Stromal cell of bone marrow (primary cell): ENCODE measurements at regions not wholly inside any gene's neighbourhood (a gene's known extent, or its start where the extent isn't known, plus 50 kb on each side); places are given as distances from the start of the nearest gene placed in this dataset.

Experiments
- DNase-seq: peaks from one replicate; pipeline ENCODE4 v3.0.0-alpha.2; 2012; ENCODE audit warnings: low read depth

DNA sequence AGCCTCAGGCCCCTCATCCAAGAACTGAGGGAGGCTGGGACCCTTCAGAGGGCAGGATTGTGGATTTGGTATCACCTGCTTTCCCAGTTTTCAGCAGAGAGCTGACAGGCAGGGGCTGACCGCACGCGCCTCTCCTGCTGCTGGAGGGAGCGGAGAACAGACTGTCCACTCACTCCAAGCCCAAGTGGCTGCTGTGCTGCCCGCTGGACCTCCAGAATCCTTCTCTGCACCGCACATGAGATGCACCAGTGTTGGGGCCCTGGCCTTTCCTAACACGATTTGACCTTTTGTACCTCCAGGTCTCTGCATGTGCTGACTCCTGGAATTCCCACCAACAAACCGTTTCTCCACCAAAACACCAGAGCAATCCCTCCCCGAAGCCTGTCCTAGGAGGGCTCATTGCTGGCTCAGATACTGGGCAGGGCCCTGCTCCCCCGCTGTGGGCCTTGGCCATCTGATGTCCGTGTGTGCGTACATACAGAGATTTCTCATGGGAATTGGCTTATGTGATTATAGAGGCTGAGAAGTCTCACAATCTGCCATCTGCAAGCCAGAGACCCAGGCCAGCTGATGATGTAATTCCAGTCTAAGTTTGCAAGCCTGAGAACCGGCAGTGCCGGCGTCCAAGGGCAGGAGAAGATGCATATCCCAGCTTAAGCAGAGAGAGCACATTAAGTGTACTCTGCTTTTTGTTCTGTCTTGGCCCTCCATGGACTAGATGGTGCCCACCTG lies 141.7 kb downstream of the GADD45G start:
- no peak for DNase-seq

DNA sequence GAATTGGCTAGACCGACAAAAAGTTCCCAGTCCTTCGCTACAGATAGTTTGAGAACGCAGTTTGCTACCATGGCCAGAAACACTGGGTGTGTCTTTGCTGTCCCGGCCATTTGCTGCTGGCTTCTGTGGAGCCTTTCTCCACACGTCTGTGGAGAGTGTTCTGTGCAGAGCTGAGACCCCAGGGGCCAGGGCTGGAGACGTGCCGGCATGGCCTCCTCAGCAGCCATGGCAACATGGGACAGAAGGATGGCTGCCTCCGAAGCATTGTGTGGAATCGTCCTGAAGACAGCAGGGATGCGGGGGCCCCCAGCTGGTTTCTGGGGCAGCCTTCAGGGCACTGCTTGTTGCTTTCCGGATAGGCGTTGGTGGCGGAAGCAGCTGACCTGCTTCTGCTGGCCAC lies 142.8 kb downstream of the GADD45G start:
- no peak for DNase-seq

DNA sequence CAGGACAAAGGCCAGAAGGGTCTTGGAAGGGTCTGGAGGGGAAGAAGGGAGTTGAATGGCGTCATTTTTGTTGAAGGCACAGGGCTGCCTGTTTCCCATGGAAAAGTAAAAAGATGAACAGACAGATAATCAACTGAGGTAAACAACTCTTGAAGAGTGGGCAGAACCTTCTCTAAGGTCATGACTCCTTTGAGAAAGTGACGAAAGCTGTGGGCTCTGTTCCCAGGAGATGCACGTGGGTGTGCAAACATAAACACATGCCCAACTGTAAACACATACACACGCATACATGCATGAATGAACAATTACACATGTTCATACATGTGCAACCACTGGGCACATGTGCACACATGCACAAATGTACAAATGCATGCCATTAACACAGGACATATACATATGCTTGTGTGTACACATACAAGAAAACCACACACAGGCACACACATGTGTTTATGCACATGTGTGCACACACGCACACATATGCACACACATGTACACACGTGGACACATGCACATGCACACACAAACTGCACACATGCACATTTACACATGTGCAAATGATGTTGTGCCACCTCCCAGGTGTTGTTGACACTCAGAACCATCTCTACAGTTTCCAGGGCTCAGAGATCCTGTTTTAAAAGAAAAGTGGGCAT lies 143.3 kb downstream of the GADD45G start:
- DNase-seq = no peak

DNA sequence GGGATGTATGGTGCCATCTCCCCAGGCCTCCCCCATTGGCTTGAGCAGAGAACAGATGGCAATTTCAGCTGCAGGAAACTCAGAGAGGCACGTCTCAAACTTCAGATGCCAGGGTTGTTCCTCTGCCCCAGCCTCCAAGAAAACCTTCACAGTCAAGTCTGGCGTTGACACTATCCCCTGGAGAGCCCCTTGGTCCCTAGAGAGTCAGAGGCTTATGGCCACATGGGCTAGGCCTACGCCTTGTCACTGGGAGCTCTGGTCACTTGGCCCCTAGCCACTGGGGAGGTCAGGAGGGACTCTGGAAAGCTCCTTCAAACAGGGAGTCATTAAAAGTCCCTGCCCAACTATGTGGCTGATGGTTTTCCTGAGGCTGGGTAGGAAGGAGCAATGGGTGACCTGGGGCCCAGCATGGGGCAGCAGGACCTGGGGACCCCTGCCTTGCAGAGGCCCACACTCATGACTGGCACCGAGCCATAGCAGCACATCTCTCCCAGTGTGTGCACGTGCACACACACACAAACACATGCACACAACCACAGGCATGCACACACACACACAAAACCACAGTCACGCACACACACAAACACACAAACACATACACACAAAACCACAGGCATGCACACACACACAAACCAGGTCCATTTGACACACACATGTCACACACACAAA lies 144.2 kb downstream of the GADD45G start:
- DNase-seq = no peak

DNA sequence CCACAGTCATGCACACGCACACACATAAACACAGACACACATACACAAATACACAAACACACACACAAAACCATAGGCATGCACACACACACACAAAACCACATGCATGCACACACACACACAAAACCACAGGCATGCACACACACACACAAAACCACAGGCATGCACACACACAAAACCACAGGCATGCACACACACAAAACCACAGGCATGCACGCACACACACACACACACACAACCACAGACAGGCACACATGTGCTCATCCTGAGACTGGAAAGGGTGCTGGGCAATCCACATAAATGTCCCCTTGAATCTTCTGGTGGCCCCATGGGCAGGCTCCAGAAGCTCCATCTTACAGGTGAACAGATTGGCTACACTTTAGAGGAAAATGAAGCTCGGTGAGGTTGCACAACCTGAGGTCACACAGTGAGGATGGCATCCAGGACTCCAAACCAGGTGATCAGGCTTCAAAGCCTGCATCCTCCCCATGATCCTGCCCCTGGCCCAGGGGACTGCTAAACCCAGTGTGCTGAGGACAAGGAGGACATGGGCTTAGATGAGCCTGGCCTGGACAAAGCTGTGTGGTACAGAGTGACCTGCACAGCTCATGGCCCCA lies 144.8 kb downstream of the GADD45G start:
- DNase-seq = no peak

DNA sequence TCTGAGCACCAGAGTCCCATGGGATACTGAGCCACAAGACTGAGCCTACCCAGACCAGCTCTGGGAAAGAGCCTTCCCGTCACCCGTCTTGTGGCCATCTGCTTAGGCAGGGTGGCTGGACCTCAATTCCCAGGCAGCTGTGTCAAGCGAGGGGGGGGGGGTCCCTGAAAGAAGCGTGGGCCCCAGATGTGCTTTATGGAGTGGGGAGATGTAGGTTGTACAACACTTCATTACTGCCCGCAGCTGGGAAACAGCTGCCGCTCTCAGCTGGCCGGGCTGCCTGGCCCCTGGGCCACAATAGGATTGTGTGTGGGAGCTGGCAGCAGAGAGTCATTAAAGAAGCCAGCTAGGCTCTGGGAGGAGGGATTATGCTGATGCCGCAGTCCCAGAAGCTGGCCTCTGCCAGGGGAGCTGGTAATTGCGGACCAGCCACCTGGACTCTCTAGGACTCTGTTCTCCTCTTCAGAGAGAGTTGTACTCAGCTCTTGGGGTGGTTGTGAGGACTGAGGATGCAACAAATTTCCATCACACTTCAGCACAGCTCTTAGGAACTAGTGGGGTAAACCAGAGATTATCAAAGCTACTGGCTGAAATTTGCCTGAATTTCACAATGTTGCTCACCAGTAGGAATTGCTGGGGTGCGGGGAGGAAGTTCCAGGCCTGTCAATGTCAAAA lies 145.4 kb downstream of the GADD45G start:
- no peak for DNase-seq

DNA sequence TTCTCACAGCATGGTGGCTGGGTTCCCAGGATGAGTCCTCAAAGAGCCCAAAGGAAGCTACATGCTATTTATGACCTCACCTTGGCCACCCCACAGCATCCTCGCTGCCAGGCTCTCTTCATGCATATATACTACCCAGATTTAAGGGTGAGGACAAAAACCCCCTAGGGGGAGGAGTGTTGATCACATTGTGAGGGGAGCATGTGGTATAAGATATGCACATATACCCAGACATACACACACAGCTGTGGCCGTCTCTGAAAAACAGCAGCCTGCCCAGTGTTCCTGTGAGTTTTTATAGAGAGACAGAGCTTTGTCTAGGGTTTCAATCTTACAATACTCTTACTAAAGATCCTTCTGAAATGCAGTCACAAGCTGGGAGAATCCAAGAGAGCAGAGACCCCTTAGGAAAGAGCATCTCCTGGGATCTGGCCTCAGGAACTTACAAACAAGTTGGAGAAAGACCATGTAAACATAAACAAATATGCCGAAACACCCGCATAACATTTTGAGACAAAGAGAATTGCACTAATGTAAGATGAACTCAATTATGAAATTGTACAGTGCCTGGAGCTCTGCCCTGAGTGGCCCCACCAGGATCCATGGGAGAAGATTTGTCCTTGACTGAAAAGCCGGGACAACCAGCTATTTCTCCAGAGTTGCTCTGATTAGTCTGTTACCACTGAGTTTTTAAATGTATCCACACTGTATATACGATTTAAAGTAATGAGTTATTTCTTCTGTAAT lies 146.4 kb downstream of the GADD45G start:
- DNase-seq = no peak

DNA sequence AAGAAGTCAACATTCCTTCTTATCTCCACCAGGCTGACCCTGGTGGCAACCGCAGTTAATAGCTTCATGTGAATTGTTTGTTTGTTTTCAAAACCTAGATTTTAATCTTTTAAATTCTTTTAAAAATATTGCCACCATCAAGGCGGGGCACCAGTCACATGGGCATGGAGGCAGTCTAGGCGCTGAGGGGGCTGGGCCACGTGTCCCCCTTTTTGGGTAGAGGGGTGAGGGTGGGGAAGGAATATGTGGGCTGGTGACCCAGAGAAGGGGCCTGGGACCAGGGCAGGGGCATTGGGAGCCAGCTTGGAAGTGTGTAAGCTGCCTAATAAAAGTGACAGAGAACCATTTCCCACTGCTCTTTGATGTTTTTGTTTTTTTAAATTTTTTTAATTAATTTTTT lies 147.3 kb downstream of the GADD45G start:
- no peak for DNase-seq

DNA sequence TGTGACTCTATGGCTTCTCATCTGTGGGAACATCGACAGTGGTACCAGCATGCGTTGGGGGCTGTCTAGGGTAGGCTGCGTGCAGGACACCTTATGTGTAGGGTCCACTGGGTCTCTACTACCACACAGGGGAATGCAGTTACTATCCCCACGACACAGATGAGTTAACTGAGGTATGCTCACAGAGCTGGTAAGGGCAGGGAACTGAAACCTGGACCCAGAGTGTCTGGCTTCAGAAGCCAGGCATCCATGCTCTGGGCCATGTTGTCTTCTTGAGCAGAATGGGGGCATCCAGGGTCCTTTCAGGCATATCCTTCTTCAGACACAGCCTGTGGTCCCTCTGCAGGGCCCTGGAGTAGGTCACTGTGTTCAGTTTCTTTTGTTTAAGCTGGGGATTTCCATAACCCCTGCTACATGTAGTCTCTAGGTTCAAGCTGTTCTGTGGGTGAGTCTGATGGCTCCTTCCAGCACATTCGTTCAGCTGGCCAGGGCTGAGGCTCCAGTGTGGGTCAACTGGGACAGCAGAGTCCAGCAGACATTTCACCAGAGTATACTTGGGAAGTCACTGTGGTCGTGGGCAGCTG lies 148.8 kb downstream of the GADD45G start:
- no peak for DNase-seq

DNA sequence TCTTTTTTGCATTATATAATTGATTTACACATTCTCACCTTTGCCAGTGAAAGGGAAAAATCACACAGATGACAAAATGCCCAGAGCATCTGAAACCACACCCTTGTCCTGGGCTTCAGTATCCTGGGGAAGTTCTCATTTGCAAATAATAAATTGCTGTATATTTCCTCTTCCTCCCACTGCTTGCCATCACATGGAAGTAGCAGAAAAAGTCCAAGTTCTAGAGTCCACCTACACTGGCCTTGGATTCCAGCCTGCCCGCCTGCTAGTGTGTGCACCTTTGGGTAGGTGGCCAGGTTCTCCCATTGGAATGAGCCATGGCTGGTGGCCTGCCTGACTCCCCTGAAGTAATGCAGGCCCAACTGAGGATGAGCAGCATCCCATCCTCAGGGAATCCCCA lies 149.4 kb downstream of the GADD45G start:
- no peak for DNase-seq

DNA sequence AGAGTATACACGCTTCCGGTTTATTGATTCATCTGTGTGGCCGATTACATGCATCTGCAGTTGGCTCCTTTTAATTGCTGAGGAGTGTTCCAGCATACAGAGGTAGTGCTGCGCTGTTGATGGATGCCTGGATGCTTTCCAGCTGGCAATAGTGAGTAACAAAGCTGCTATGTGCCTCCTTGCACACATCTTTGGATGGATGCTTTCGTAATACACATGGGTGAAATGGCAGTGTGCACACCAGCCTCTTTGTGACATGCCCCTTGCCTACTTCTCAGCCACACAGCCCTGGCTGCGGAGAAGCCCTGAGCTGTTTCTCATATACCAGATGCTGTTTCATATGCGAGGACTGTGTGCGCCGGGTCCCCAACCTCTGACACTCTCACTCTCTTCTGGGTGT lies 151.0 kb downstream of the GADD45G start:
- no peak for DNase-seq

DNA sequence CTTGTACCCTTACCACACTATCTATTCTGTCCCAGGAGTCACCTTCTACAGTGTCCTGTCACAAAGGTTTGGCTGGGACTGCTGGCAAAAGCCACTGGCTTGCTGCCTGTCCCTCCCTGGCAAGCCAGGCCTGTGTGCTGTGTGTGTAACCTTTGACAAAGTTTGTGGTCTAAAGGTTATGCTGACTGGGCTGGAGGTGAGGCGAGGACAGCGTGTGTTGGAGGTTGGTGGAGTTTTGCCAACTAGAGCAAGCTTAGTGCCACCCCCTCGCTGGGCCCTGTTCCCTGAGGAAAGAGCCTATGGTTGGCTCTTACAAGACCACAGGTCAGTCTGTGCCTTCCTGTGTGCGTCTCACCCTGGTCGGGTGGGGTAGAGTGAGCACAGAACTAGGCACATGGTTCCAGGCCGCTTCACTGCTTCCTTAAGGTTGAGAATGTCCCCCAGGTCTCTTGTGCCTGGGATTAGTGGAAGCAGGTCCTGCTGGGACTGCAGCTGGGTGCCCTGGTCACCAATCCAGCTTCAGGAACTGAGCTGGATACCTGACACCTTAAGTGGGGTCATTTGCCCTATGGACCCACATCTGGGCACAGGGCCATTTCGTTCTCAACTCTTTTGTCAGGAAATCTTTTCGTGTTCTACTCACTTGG lies 152.2 kb downstream of the GADD45G start:
- DNase-seq = no peak

DNA sequence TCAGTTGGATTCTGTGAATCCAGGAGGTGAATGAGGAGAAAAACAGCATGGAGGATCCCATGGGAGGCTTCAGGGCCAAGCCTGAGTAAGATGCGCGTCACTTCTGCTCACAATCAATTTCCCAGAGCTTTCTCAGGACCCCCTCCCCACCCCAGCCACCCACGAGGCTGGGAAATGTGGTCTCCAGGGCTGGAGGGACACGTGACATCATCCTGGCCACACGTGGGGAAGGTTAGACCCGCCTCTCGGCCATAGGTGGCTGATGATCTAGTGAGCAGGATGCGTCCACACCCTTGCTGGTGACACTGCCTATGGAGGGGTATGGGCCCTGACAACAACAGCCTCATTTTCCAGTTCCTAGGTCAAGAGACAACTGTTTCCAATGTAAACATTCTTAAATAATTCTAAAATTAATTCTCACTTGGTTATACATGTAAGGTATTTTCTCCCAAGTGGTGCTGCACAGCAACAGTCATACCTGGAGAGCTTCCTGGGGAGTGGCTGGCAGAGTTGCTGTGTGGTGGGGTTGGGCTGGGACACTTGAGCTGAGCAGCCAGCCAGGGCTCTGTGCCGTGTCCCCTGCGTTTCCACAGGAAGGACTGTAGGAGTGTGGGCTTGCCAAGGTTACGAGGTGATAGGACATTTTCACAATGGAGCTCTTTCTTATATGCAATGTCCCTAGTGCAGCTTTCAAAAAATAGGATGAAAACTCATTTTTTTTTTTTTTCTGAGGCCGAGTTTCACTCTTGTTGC lies 153.1 kb downstream of the GADD45G start:
- DNase-seq = no peak

DNA sequence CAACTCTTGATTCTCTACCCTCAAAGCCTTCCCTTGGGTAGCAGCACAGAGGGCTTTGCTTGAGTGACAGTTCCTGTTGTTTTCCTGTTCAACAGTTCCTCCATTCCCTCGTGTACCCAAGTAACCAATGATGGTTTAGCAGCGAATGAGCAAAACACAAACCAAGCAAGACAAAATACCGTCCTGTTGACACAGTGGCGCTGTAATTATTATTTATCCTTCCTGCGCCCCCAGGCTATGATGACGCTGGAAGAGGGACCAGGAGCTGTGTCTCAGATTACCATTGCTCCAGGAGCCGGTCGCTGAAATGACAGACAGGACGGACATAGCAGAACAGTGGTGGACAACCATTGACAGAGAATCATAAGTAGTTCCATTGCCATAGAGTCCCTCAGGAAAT lies 154.8 kb downstream of the GADD45G start:
- no peak for DNase-seq

DNA sequence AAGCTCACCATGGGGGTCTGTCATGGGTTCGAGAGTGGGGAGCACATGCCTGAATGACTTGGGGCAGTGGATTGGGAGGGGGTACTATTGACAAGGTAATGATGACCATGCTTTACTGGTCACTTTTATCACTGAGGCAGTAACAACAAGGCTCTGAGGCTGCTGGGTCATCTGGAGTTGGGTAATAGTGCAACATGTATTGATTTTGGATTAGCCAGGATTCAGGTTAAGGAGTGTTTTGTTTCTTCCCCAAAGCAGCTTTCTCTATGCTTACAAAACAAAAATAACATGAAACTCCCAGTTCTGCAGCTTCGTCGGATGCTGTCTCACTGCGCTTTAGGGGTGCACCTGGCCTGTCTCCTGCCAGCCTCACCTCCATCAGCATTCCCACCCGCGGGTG lies 155.3 kb downstream of the GADD45G start:
- no peak for DNase-seq

DNA sequence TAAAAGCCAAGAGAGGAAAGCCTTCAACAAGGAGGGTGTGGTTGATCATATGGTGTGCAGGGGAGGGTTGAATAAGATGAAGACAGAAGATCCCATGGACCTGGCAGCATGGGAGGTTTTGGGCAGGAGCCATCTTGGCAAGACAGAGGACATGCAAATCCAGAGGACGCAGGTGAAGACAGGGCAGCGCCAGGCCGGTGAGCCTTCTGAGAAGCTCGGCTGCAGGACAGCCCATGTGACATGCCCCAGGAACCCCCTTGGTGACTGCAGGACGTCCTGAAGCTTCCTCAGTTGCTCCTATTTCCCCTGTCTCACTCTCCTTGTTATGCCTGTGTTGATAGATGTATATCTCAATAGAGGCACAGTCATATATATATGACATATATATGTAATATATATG lies 159.4 kb downstream of the GADD45G start:
- DNase-seq = no peak

DNA sequence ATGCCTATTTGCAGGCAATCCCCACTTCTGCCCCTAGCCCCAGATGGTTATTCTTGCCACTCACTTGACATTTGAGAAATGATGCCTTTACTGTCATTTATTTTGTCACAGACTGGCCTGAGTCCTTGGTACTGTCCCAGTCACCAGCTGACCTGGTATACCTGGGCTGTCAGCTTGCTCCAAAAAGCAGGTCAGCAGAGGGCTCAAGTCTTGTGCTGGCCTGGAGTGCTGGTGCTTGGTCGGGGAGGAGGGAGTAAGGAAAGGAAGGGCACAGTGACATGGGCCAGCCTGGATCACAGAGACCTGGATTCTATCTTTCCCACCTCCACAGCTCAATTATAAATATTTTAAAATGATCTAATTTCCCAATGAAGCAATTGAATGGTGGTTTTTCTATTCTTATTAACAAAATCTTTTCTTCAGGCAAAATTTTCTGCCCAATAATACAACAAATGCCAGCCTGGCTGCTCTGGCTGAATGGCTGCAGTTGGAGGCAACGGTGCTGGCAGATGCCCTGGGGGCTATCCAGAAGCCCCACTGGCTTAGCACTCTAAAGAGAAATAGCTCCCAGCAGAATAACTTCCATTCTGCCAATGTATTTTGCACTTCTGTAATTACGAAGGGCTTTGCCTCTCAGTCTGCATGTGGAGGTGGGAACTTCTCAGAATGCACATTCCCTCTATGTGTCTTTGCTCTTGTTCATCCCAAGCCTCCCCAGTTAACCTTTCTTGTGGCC lies 160.6 kb downstream of the GADD45G start:
- no peak for DNase-seq

DNA sequence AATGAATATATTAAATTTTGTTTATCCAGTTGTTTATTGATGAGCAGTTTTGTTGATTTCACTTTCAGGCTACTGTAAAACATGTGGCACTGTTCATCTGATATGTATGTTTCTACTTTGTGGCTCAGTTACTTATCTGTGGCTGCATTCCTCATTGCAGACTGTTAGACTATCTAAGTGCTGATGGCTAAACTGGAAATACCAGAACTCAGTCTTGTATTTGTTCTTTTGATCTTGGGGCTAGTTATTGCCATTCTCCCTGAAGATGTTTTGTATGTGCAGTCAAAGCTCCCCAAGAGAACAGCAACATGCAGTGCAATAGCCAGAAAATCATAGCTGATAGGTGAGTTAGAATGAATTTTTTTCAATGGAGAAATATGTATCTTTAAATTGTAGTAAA lies 162.2 kb downstream of the GADD45G start:
- DNase-seq = no peak

DNA sequence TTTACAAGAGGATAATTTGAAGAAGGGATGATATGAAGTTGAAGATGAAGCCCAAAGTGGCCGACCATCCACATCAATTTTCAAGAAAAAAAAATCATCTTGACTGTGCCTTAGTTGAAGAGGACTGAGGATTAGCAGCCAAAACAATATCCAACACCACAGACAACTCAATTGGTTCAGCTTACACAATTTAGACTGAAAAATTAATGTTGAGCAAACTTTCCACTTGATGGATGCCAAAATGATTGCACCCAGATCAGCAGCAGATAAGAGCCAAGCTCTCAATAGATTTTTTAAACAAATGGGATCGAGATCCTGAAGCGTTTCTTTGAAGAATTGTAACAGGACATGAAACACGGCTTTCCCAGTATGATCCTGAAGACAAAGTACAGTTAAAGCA lies 163.2 kb downstream of the GADD45G start:
- DNase-seq = no peak
